ENCODE measurements at regions not wholly inside any gene's neighbourhood (a gene's known extent, or its start where the extent isn't known, plus 50 kb on each side); places are given as distances from the start of the nearest gene placed in this dataset.

GRCh38 chr20:24235296-24236175 lies 233.9 kb upstream of the SYNDIG1 start:
- H3K27me3 Mint-ChIP-seq, result no peaks in the 10 kb centered on the region
- no peaks in the 10 kb centered on the region for H3K4me1 Mint-ChIP-seq (ENCODE audit: low read depth)
- no peak overlapping the region for H3K27ac Mint-ChIP-seq
- H3K36me3 Mint-ChIP-seq (ENCODE audit: low read depth), result no peaks in the 10 kb centered on the region
- H3K4me3 Mint-ChIP-seq, result no peak overlapping the region
- no peaks in the 10 kb centered on the region for H3K9me3 Mint-ChIP-seq

- H3K4me1 Mint-ChIP-seq (ENCODE audit: low read depth), result no peaks in the 10 kb centered on the region
- no peaks in the 10 kb centered on the region for H3K9me3 Mint-ChIP-seq
- no peak overlapping the region for H3K4me3 Mint-ChIP-seq
- no peaks in the 10 kb centered on the region for H3K36me3 Mint-ChIP-seq (ENCODE audit: low read depth)
- H3K27me3 Mint-ChIP-seq, result peaks cover 7% of the 10 kb centered on the region
- H3K27ac Mint-ChIP-seq, result no peak overlapping the region
Observed at GRCh38 chr20:24227600-24227999, 239.0 kb upstream of the GGTLC1 start.

DNA sequence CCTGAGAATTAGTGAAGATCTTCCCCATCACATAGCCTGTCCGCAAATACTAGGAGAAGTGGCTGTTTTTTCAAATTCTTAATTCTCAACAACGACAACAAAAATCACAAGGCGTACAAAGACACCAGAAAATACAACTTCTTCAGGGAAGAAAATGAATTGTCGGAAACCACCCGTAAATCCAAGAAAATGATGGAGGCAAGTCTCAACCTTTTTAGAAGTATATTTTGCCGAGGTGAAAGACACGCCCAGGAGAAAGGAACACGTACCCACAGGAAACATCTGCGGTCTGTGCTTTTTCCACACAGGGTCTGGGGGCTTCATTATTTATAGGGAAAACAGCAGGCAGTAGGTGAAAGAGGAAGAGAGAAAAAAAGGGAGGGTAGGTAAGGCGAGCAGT lies 223.9 kb upstream of the GGTLC1 start:
- Mint-ChIP-seq H3K27ac (no peak overlapping the region), H3K4me3 (no peak overlapping the region), H3K4me1 (ENCODE audit: low read depth) (no peaks in the 10 kb centered on the region), H3K27me3 (peaks cover 34% of the 10 kb centered on the region), H3K36me3 (ENCODE audit: low read depth) (no peaks in the 10 kb centered on the region), H3K9me3 (peaks cover 16% of the 10 kb centered on the region)

DNA sequence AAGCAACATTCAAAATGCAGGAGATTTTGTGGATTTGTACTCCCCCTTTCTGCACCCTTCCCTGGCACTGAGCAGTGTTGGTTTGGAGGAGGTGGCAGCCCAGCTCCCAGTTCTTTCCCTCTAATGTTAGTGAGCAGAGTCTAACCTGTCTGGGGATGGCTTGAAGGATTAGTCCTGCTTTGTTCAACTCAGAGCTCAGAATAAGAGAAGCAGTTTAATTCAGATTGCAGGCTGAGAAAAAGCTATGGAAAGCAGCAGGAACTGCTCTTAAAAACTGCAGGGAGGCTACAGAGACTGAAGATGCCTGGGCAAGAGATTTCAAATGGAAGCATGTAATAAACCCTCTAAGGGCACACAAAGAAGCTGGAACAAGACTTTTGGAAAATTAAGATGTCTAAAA lies 223.4 kb upstream of the GGTLC1 start:
- no peak overlapping the region for H3K4me3 Mint-ChIP-seq

GRCh38 chr20:24210356-24210755 lies 221.8 kb upstream of the GGTLC1 start:
- H3K4me1 Mint-ChIP-seq (ENCODE audit: low read depth), result no peaks in the 10 kb centered on the region
- no peak overlapping the region for H3K27ac Mint-ChIP-seq
- H3K27me3 Mint-ChIP-seq, result peaks cover 34% of the 10 kb centered on the region
- H3K4me3 Mint-ChIP-seq, result no peak overlapping the region
- no peaks in the 10 kb centered on the region for H3K36me3 Mint-ChIP-seq (ENCODE audit: low read depth)
- H3K9me3 Mint-ChIP-seq, result peaks cover 12% of the 10 kb centered on the region

More for the DNA sequence above, 223.4 kb upstream of the GGTLC1 start:
- peaks cover 14% of the 10 kb centered on the region for H3K9me3 Mint-ChIP-seq
- no peaks in the 10 kb centered on the region for H3K4me1 Mint-ChIP-seq (ENCODE audit: low read depth)
- no peak overlapping the region for H3K27ac Mint-ChIP-seq
- H3K27me3 Mint-ChIP-seq, result peaks cover 34% of the 10 kb centered on the region
- no peaks in the 10 kb centered on the region for H3K36me3 Mint-ChIP-seq (ENCODE audit: low read depth)

DNA sequence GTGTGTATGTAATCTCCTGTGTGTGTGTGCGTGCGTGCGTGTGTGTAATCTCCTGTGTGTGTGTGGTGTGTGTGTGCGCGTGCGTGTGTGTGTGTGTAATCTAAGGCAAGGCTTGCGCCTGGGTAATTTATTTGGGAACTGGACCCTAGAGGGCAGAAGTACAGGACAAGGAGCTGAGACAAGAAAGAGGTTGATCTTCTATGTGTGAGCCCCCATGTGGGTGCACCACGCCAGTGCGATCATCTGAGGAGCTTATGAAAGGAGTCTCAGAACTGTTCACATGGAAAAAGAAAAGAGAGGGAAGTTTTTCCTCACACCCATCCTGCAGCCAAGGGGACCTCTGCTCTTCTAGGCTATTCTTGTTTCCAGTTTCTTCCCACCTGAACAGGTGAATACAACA lies 220.1 kb upstream of the GGTLC1 start:
- Mint-ChIP-seq H3K4me3 (no peak overlapping the region), H3K9me3 (peaks cover 12% of the 10 kb centered on the region), H3K36me3 (ENCODE audit: low read depth) (no peaks in the 10 kb centered on the region), H3K27me3 (peaks cover 26% of the 10 kb centered on the region), H3K27ac (no peak overlapping the region), H3K4me1 (ENCODE audit: low read depth) (no peaks in the 10 kb centered on the region)

DNA sequence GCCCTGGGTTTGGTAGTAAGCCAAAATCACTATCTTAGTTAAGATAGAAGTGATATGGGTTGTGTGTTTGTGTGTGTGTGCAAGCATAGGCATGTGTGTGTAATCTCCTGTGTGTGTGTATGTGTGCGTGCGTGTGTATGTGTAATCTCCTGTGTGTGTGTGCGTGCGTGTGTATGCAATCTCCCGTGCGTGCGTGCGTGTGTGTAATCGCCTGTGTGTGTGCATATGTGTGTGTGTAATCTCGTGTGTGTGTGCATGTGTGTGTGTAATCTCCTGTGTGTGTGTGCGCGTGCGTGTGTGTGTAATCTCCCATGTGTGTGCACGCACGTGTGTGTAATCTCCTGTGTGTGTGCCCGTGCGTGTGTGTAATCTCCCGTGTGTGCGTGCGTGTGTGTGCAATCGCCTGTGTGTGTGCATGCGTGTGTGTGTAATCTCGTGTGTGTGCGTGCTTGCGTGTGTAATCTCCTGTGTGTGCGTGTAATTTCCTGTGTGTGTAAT lies 219.3 kb upstream of the GGTLC1 start:
- peaks cover 12% of the 10 kb centered on the region for H3K9me3 Mint-ChIP-seq
- peaks cover 19% of the 10 kb centered on the region for H3K27me3 Mint-ChIP-seq
- H3K4me1 Mint-ChIP-seq (ENCODE audit: low read depth), result no peaks in the 10 kb centered on the region
- H3K27ac Mint-ChIP-seq, result no peak overlapping the region
- no peak overlapping the region for H3K4me3 Mint-ChIP-seq
- H3K36me3 Mint-ChIP-seq (ENCODE audit: low read depth), result no peaks in the 10 kb centered on the region

- H3K4me1 Mint-ChIP-seq (ENCODE audit: low read depth), result no peaks in the 10 kb centered on the region
- peaks cover 12% of the 10 kb centered on the region for H3K9me3 Mint-ChIP-seq
- no peaks in the 10 kb centered on the region for H3K36me3 Mint-ChIP-seq (ENCODE audit: low read depth)
- peaks cover 10% of the 10 kb centered on the region for H3K27me3 Mint-ChIP-seq
- no peak overlapping the region for H3K27ac Mint-ChIP-seq
- H3K4me3 Mint-ChIP-seq, result no peak overlapping the region
Observed at GRCh38 chr20:24206995-24207394, 218.4 kb upstream of the GGTLC1 start.

- Mint-ChIP-seq H3K4me3 (no peak overlapping the region), H3K27ac (no peak overlapping the region), H3K36me3 (ENCODE audit: low read depth) (no peaks in the 10 kb centered on the region), H3K9me3 (peaks cover 12% of the 10 kb centered on the region), H3K4me1 (ENCODE audit: low read depth) (no peaks in the 10 kb centered on the region), H3K27me3 (peaks cover 3% of the 10 kb centered on the region)
Observed at GRCh38 chr20:24203526-24204183, 215.1 kb upstream of the GGTLC1 start.

DNA sequence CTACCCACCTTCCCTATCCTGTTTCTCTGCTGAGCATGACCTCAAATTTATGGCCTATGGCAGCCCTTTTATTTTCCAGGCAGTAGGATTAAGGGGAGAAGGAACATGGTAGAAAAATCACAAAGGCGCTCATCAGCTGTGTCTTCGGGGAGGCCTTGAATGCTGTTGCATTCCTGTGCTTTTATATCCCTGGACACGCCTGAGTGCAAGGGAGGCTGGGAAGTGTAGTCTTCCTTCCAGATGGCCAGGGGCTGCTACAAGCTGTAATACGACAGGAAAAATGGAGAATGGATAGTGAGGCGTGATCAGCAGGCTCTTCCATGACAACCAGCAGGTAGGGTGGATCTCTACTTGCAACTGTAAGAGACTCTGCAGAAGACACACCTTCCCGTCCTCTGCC lies 210.9 kb upstream of the GGTLC1 start:
- Mint-ChIP-seq H3K27ac (no peak overlapping the region), H3K4me1 (ENCODE audit: low read depth) (no peaks in the 10 kb centered on the region), H3K4me3 (no peak overlapping the region)

GRCh38 chr20:24194143-24194542 lies 205.6 kb upstream of the GGTLC1 start:
- Mint-ChIP-seq H3K27me3 (peaks cover 6% of the 10 kb centered on the region), H3K4me1 (ENCODE audit: low read depth) (no peaks in the 10 kb centered on the region), H3K27ac (no peak overlapping the region), H3K9me3 (peaks cover 3% of the 10 kb centered on the region), H3K36me3 (ENCODE audit: low read depth) (no peaks in the 10 kb centered on the region), H3K4me3 (no peak overlapping the region)

More for the DNA sequence above, 210.9 kb upstream of the GGTLC1 start:
- no peaks in the 10 kb centered on the region for H3K9me3 Mint-ChIP-seq
- peaks cover 3% of the 10 kb centered on the region for H3K27me3 Mint-ChIP-seq
- no peaks in the 10 kb centered on the region for H3K36me3 Mint-ChIP-seq (ENCODE audit: low read depth)

GRCh38 chr20:24190905-24191304 lies 202.3 kb upstream of the GGTLC1 start:
- Mint-ChIP-seq H3K27me3 (peaks cover 6% of the 10 kb centered on the region), H3K27ac (no peak overlapping the region), H3K4me1 (ENCODE audit: low read depth) (no peaks in the 10 kb centered on the region), H3K36me3 (ENCODE audit: low read depth) (no peaks in the 10 kb centered on the region), H3K9me3 (peaks cover 3% of the 10 kb centered on the region), H3K4me3 (no peak overlapping the region)

DNA sequence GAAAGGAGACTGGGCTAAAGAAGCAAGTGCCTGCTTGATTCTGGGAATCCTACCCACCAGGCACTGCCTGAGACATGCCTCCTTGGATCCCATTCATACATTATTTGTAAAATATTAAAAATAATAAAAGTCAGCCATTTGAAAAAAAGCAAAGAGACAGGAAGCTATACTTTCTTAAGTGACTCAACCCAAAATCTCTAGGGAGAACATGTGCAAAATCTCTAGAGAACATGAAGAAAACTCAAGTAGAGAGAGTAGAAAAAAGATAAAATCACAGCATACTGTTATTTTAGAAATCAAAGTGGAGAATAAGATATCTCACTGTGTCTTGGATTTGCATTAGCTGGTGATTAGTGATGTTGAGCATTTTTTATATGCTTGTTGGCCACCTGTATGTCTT lies 197.2 kb upstream of the GGTLC1 start:
- H3K36me3 Mint-ChIP-seq (ENCODE audit: low read depth), result no peaks in the 10 kb centered on the region
- H3K9me3 Mint-ChIP-seq, result peaks cover 3% of the 10 kb centered on the region
- H3K27me3 Mint-ChIP-seq, result peaks cover 6% of the 10 kb centered on the region
- H3K4me1 Mint-ChIP-seq (ENCODE audit: low read depth), result no peaks in the 10 kb centered on the region
- no peak overlapping the region for H3K27ac Mint-ChIP-seq
- no peak overlapping the region for H3K4me3 Mint-ChIP-seq

GRCh38 chr20:24181151-24181550 lies 192.6 kb upstream of the GGTLC1 start:
- H3K27me3 Mint-ChIP-seq, result peaks cover 20% of the 10 kb centered on the region
- no peaks in the 10 kb centered on the region for H3K4me1 Mint-ChIP-seq (ENCODE audit: low read depth)
- no peak overlapping the region for H3K4me3 Mint-ChIP-seq
- no peaks in the 10 kb centered on the region for H3K36me3 Mint-ChIP-seq (ENCODE audit: low read depth)
- no peaks in the 10 kb centered on the region for H3K9me3 Mint-ChIP-seq
- H3K27ac Mint-ChIP-seq, result no peak overlapping the region

- Mint-ChIP-seq H3K9me3 (peaks cover 11% of the 10 kb centered on the region), H3K27me3 (peaks cover 19% of the 10 kb centered on the region), H3K36me3 (ENCODE audit: low read depth) (peaks cover 7% of the 10 kb centered on the region), H3K4me3 (no peak overlapping the region), H3K4me1 (ENCODE audit: low read depth) (no peaks in the 10 kb centered on the region), H3K27ac (no peak overlapping the region)
Observed at GRCh38 chr20:24169256-24169655, 180.7 kb upstream of the GGTLC1 start.

All from stimulated activated naive CD8-positive, alpha-beta T cell treated with anti-CD3 and anti-CD28 coated beads, Interleukin-15, Interleukin-2, amounts not matched to agents 100 ng/mL and 50 ng/mL, for 24 hours (primary cell).